H9 (cell line): ENCODE measurements at regions not wholly inside any gene's neighbourhood (a gene's known extent, or its start where the extent isn't known, plus 50 kb on each side); places are given as distances from the start of the nearest gene placed in this dataset.

ENCODE experiments used
- DNase-seq: peaks from one replicate; pipeline ENCODE4 v3.0.0-alpha.2; 2017
- H2AFZ ChIP-seq: one replicate; pipeline ENCODE4 v1.6.1; 2013; ENCODE audit warnings: mild to moderate bottlenecking, low read length, control low read depth, moderate library complexity
- H2AK5ac ChIP-seq: 2 replicates; pipeline ENCODE4 v1.6.1; 2013; ENCODE audit warnings: low read length, control low read depth, mixed read lengths; ENCODE audit not compliant: insufficient read length
- H2BK120ac ChIP-seq: one replicate; pipeline ENCODE4 v1.6.1; 2013; ENCODE audit warnings: low read depth, mild to moderate bottlenecking, low read length, control low read depth, inconsistent platforms; ENCODE audit not compliant: poor library complexity, severe bottlenecking
- H2BK12ac ChIP-seq: 2 replicates; pipeline ENCODE4 v1.6.1; 2013; ENCODE audit warnings: low read length, control low read depth, mixed read lengths, low read depth; ENCODE audit not compliant: insufficient read length
- H2BK15ac ChIP-seq: 2 replicates; pipeline ENCODE4 v1.6.1; 2013; ENCODE audit warnings: low read depth, low read length, control low read depth
- H2BK20ac ChIP-seq: one replicate; pipeline ENCODE4 v1.6.1; 2013; ENCODE audit warnings: low read depth, mild to moderate bottlenecking, low read length, control low read depth, inconsistent platforms; ENCODE audit not compliant: poor library complexity, severe bottlenecking
- H2BK5ac ChIP-seq: 2 replicates; pipeline ENCODE4 v1.6.1; 2013; ENCODE audit warnings: low read length, control low read depth, mixed read lengths; ENCODE audit not compliant: insufficient read length
- H3K14ac ChIP-seq: 2 replicates; pipeline ENCODE4 v1.6.1; 2013; ENCODE audit warnings: low read length, control low read depth; ENCODE audit not compliant: insufficient read depth
- H3K18ac ChIP-seq: 2 replicates; pipeline ENCODE4 v1.6.1; 2013; ENCODE audit warnings: low read depth, mild to moderate bottlenecking, mixed read lengths, low read length, control low read depth; ENCODE audit not compliant: insufficient read length
- H3K23ac ChIP-seq: 2 replicates; pipeline ENCODE4 v1.6.1; 2013; ENCODE audit warnings: low read length, control low read depth, mixed read lengths, low read depth; ENCODE audit not compliant: insufficient read length
- H3K23me2 ChIP-seq: 2 replicates; pipeline ENCODE4 v1.6.1; 2013; ENCODE audit warnings: low read depth, mild to moderate bottlenecking, mixed read lengths, low read length, control low read depth; ENCODE audit not compliant: insufficient read length, poor library complexity, severe bottlenecking
- H3K27ac ChIP-seq: 2 replicates; pipeline ENCODE4 v1.5.1; 2013; ENCODE audit warnings: low read length, control low read depth, mixed read lengths, low read depth; ENCODE audit not compliant: insufficient read length
- H3K27me3 ChIP-seq: 2 replicates; pipeline ENCODE4 v1.6.1; 2013; ENCODE audit warnings: low read length, control low read depth, inconsistent platforms; ENCODE audit not compliant: insufficient read depth
- H3K4ac ChIP-seq: 2 replicates; pipeline ENCODE4 v1.6.1; 2013; ENCODE audit warnings: low read depth, mild to moderate bottlenecking, control low read depth, inconsistent platforms, low read length, moderate library complexity
- H3K4me1 ChIP-seq: 2 replicates; pipeline ENCODE4 v1.6.1; 2013; ENCODE audit warnings: low read length, control low read depth, inconsistent platforms; ENCODE audit not compliant: insufficient read depth
- H3K4me2 ChIP-seq: 2 replicates; pipeline ENCODE4 v1.6.1; 2013; ENCODE audit warnings: low read length, control low read depth, mixed read lengths; ENCODE audit not compliant: insufficient read length, insufficient read depth
- H3K56ac ChIP-seq: 2 replicates; pipeline ENCODE4 v1.6.1; 2013; ENCODE audit warnings: low read depth, mild to moderate bottlenecking, mixed read lengths, low read length, control low read depth; ENCODE audit not compliant: insufficient read length
- H3K79me1 ChIP-seq: 2 replicates; pipeline ENCODE4 v1.6.1; 2013; ENCODE audit warnings: low read depth, mild to moderate bottlenecking, moderate library complexity, low read length, control low read depth, inconsistent platforms; ENCODE audit not compliant: insufficient read depth, poor library complexity, severe bottlenecking
- H3K79me2 ChIP-seq: 2 replicates; pipeline ENCODE4 v1.6.1; 2013; ENCODE audit warnings: low read length, control low read depth, inconsistent platforms; ENCODE audit not compliant: insufficient read depth
- H3K9ac ChIP-seq: 2 replicates; pipeline ENCODE4 v1.6.1; 2013; ENCODE audit warnings: low read length, control low read depth, mixed read lengths; ENCODE audit not compliant: insufficient read length; ENCODE audit errors: extremely low read depth
- H3K9me3 ChIP-seq: one replicate; pipeline ENCODE4 v1.6.1; 2013; ENCODE audit warnings: low read depth, low read length, inconsistent platforms; ENCODE audit not compliant: control insufficient read depth
- H3T11ph ChIP-seq: one replicate; pipeline ENCODE4 v1.6.1; 2013; ENCODE audit warnings: mild to moderate bottlenecking, low read length, control low read depth, inconsistent platforms
- H4K20me1 ChIP-seq: one replicate; pipeline ENCODE4 v1.6.1; 2013; ENCODE audit not compliant: control insufficient read depth, insufficient read length, insufficient read depth
- H4K5ac ChIP-seq: 2 replicates; pipeline ENCODE4 v1.6.1; 2013; ENCODE audit warnings: low read depth, mild to moderate bottlenecking, mixed read lengths, low read length, control low read depth; ENCODE audit not compliant: insufficient read length
- H4K8ac ChIP-seq: replicated peaks from 2 replicates; pipeline ENCODE4 v1.6.1; 2013; ENCODE audit warnings: low read length, control low read depth, mixed read lengths, low read depth; ENCODE audit not compliant: insufficient read length
- H4K91ac ChIP-seq: 2 replicates; pipeline ENCODE4 v1.6.1; 2013; ENCODE audit warnings: low read depth, mild to moderate bottlenecking, moderate library complexity, mixed read lengths, low read length, control low read depth; ENCODE audit not compliant: insufficient read length
- H3K27ac Mint-ChIP-seq, 3 experiments: 2 replicates in 2 of 3; 3 replicates in 1 of 3; pipeline ENCODE4 v1.8.0; 2020 to 2021; ENCODE audit warnings: mixed read lengths in 3 of 3, mild to moderate bottlenecking in 1 of 3, moderate library complexity in 1 of 3
- H3K27me3 Mint-ChIP-seq: 2 replicates; pipeline ENCODE4 v1.8.0; 2021; ENCODE audit warnings: low read depth, mild to moderate bottlenecking, moderate library complexity, mixed read lengths
- H3K36me3 Mint-ChIP-seq, 3 experiments: 2 replicates in 2 of 3; 3 replicates in 1 of 3; pipeline ENCODE4 v1.8.0; 2020 to 2021; ENCODE audit warnings: low read depth in 3 of 3, mixed read lengths in 3 of 3; ENCODE audit not compliant: insufficient read depth in 1 of 3
- H3K4me1 Mint-ChIP-seq, 2 experiments: 2 replicates each; pipeline ENCODE4 v1.8.0; 2020; ENCODE audit warnings: mixed read lengths in 2 of 2
- H3K4me3 Mint-ChIP-seq, 2 experiments: 2 replicates in 1 of 2; 3 replicates in 1 of 2; pipeline ENCODE4 v1.8.0; 2020 to 2021; ENCODE audit warnings: mild to moderate bottlenecking in 2 of 2, mixed read lengths in 2 of 2, moderate library complexity in 1 of 2
- H3K9me3 Mint-ChIP-seq, 2 experiments: 2 replicates in 1 of 2; 3 replicates in 1 of 2; pipeline ENCODE4 v1.8.0; 2020; ENCODE audit warnings: mild to moderate bottlenecking in 2 of 2, mixed read lengths in 2 of 2, moderate library complexity in 1 of 2
- TF ChIP-seq, protein P1 (sequence below): fragments of 200-600 bp; sonication (generic); conservative IDR thresholded peaks from 3 replicates; pipeline ENCODE4 v1.8.0; 2021; ENCODE audit warnings: antibody characterized with exemption, mild to moderate bottlenecking

DNA sequence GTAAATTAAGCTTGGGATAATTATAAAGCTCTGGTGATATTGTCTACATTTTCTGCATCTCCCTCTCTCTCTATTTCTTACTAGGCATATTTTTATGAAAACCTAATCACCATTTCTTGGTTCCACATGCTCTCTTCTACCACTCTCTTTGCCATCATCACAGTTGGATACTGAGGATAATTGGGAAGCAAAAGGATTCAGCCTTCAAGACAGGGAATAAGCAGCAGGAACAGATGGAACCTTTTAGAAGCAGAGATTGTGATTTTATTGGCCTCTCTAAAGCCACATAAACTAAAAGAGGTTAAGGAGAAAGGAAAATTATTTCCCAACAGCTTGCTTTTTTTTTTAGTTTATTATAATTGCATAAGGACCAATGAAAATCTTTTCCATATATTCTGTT lies 226.3 kb upstream of the SPHKAP start:
- H2BK15ac ChIP-seq, result no peak overlapping the region
- no peak overlapping the region for H3K18ac ChIP-seq
- no peak overlapping the region for H4K8ac ChIP-seq
- H3K4me2 ChIP-seq, result no peak overlapping the region
- no peak overlapping the region for H3K9ac ChIP-seq
- H3K79me1 ChIP-seq, result no peaks in the 10 kb centered on the region
- H4K5ac ChIP-seq, result no peak overlapping the region
- Mint-ChIP-seq H3K9me3 (peaks cover 0 to 3% of the 10 kb centered on the region in 2 experiments; a peak in 1 of 5 replicates), H3K27ac (no peak overlapping the region), H3K27me3 (no peaks in the 10 kb centered on the region), H3K36me3 (peaks cover 0 to 5% (median 0%) of the 10 kb centered on the region in 3 experiments; a peak in 2 of 7 replicates), H3K4me3 (no peak overlapping the region), H3K4me1 (no peaks in the 10 kb centered on the region)
- H3K23ac ChIP-seq, result no peak overlapping the region
- no peak overlapping the region for H2BK12ac ChIP-seq
- no peak overlapping the region for H3T11ph ChIP-seq
- no peak overlapping the region for H2AK5ac ChIP-seq
- H3K4me1 ChIP-seq, result no peaks in the 10 kb centered on the region
- no peak overlapping the region for H3K14ac ChIP-seq
- H3K79me2 ChIP-seq, result no peaks in the 10 kb centered on the region
- H4K91ac ChIP-seq, result no peak overlapping the region
- H3K23me2 ChIP-seq, result no peaks in the 10 kb centered on the region
- no peaks in the 10 kb centered on the region for H3K27me3 ChIP-seq
- no peaks in the 10 kb centered on the region for H4K20me1 ChIP-seq
- no peak overlapping the region for H3K56ac ChIP-seq
- TF ChIP-seq, protein P1, sequence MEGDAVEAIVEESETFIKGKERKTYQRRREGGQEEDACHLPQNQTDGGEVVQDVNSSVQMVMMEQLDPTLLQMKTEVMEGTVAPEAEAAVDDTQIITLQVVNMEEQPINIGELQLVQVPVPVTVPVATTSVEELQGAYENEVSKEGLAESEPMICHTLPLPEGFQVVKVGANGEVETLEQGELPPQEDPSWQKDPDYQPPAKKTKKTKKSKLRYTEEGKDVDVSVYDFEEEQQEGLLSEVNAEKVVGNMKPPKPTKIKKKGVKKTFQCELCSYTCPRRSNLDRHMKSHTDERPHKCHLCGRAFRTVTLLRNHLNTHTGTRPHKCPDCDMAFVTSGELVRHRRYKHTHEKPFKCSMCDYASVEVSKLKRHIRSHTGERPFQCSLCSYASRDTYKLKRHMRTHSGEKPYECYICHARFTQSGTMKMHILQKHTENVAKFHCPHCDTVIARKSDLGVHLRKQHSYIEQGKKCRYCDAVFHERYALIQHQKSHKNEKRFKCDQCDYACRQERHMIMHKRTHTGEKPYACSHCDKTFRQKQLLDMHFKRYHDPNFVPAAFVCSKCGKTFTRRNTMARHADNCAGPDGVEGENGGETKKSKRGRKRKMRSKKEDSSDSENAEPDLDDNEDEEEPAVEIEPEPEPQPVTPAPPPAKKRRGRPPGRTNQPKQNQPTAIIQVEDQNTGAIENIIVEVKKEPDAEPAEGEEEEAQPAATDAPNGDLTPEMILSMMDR, result no peak
- H2BK120ac ChIP-seq, result no peak overlapping the region
- H2BK5ac ChIP-seq, result no peak overlapping the region
- no peak overlapping the region for H2AFZ ChIP-seq
- no peak overlapping the region for H2BK20ac ChIP-seq
- DNase-seq, result no peak
- no peak overlapping the region for H3K27ac ChIP-seq
- H3K9me3 ChIP-seq, result no peaks in the 10 kb centered on the region
- no peak overlapping the region for H3K4ac ChIP-seq
